ENCODE measurements at regions not wholly inside any gene's neighbourhood (a gene's known extent, or its start where the extent isn't known, plus 50 kb on each side); places are given as distances from the start of the nearest gene placed in this dataset.
A peak's percentile ranks its signal among the peaks of the same experiment; 100 is the strongest.

DNA sequence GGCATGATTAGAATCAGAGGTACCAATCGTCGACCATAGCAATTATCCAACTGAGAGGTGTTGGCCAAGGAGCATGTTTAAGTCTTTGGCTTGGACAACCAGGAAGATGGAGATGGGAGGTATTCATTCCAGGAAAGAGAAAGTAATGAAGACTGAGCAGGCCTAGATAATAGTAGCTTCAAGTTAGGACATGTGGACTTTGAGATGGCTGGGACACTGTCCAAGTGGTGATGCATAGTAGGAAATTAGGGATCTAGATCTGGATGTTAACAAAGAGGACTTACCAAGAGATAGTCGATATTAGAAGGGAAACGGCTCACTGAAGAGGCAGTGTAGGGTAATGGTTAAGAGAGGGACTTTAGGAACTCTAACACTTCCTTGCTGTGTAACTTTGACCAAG is 266.7 kb downstream of the FAM76B start:
- no peak for ATAC-seq (replicated peaks in 6 of 8)
- in situ Hi-C loops (cut with MboI; ENCODE audit: low pct_unique_long_range_greater_than_20kb in 2 of 9, low sequenced_read_pairs in 9 of 9, unreplicated experiment in 9 of 9), result no loop called here
- Histone ChIP-seq H3K27ac (no peak overlapping the region), H3K4me3 (no peak overlapping the region), H3K4me1 (replicated peaks in 1 of 2) (peaks cover 5 to 11% of the 10 kb centered on the region in 2 donors)
- 40 to 100% (median 67%) methylated on average over 1 to 4 of the region's 4 CpGs; no CpG with 5 or more reads in 1 of the 10 experiments for WGBS, 10 experiments

DNA sequence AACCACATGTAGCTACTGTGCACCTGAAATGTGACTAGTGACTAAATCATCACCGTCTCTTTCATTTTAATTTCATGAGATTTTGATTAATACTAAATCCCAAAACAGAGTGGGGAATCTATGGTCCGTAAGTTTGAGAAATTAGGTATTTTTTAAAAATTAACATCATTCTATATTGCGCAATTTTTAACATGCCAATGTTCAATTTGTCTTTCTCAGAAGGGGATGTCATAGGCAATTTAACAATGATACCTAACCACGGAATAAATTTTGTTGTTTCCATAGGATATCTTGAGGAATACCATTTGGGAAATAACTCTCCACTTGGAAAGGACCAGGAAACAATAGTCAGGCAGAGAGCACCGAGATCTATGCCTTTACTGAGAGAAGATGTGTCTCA is 267.7 kb downstream of the FAM76B start:
- no peak overlapping the region for H3K4me3 ChIP-seq
- no peak overlapping the region for H3K27ac ChIP-seq
- peaks cover 11 to 14% of the 10 kb centered on the region in 2 donors for H3K4me1 ChIP-seq (replicated peaks in 1 of 2)
- in situ Hi-C loops (cut with MboI; ENCODE audit: low pct_unique_long_range_greater_than_20kb in 2 of 9, low sequenced_read_pairs in 9 of 9, unreplicated experiment in 9 of 9), result no loop called here
- no peak for ATAC-seq (replicated peaks in 6 of 8)
- 88 to 100% (median 98%) methylated on average over 1 to 5 of the region's 5 CpGs for WGBS, 10 experiments

DNA sequence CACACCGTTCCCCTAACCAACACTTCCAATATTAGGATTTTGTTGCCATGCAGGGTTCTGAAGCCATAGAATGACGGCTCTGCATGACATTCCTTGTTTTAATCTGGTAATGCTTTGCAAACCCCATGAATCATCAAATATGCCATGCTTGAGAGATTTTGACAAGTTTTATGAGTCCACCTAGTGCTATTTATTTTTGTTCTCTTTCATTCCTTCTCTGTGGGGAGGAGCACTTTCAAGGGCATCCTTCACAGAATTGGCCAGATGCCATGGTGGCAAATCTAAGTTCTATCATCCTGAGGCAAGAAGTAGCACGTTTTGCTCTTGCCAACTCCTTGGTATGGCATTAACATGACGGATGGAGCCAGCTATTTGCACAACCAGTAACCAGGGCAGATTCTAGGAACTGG is 268.4 kb downstream of the FAM76B start:
- in situ Hi-C loops (cut with MboI; ENCODE audit: low pct_unique_long_range_greater_than_20kb in 2 of 9, low sequenced_read_pairs in 9 of 9, unreplicated experiment in 9 of 9), result no loop called here
- Histone ChIP-seq H3K27ac (no peak overlapping the region), H3K4me1 (replicated peaks in 1 of 2) (peaks cover 11 to 14% of the 10 kb centered on the region in 2 donors), H3K4me3 (no peak overlapping the region)
- peak in 6 of 8 experiments; percentile 22 to 71 (median 53) for ATAC-seq (replicated peaks in 6 of 8)
- WGBS, 10 experiments, result 30 to 100% (median 63%) methylated on average over 1 to 4 of the region's 4 CpGs; no CpG with 5 or more reads in 2 of the 10 experiments

DNA sequence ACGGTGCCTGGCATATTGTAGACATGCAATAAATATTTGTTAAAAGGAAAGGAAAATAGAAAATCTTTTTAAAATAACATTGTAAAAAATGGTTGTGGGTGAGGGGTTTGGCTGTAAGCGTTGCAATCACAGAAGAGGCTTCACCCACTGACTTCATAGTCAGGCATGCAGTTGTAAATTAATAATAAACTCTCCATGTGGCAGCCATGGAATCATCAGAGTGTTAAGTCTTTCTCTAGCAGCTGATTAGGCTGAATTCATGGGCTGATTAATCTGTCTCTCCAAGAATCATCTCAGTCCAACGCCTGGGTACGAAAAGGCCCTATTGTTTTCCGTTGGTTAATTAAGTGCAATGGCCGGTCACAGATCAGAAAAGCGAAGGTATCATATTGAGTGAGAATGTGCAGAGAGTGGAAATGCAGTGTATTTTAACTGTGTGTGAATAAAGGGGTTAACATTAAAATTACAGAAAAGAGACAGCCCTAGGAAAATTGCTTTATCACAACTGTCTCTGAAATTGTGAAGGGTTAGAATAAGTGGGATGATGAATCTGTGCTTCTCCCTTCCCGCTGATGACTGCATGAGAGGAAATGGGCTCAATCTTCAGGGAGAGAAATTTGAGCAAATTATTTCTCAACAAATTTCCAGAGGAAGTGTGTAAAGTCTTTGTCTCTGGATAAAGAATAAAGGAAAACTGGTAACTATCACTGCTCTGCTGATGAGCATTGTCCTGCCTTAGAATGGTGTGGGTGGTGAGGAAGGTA is 269.0 kb downstream of the FAM76B start:
- Histone ChIP-seq H3K27ac (no peak overlapping the region), H3K4me3 (no peak overlapping the region), H3K4me1 (replicated peaks in 1 of 2) (peaks cover 11 to 14% of the 10 kb centered on the region in 2 donors)
- in situ Hi-C loops (cut with MboI; ENCODE audit: low pct_unique_long_range_greater_than_20kb in 2 of 9, low sequenced_read_pairs in 9 of 9, unreplicated experiment in 9 of 9), result no loop called here
- 43 to 94% (median 81%) methylated on average over 1 to 8 of the region's 8 CpGs for WGBS, 10 experiments
- peak in 5 of 8 experiments; percentile 23 to 57 (median 32) for ATAC-seq (replicated peaks in 6 of 8)

DNA sequence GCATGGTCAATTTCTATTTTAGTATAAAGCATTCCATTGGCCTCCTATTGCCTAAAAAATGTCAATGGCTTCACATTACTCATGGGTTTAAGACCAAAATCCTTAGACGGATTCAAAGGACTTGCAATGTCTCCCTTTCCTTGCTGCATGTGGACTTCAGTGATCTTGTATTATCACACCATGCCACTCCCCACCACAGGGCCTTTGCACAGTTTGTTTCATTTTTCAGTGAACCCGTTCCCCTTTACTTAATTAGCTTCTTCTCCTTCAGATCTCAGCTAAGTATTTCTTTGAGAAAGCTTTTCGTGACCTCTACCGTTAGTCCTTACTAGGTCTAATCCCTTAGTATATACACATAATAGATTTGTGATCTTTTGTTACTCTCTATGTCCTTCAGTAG is 269.7 kb downstream of the FAM76B start:
- no peak for ATAC-seq (replicated peaks in 6 of 8)
- peaks cover 14 to 15% of the 10 kb centered on the region in 2 donors for H3K4me1 ChIP-seq (replicated peaks in 1 of 2)
- WGBS, 10 experiments, result 82 to 100% (median 94%) methylated on average over 1 to 4 of the region's 4 CpGs; no CpG with 5 or more reads in 3 of the 10 experiments
- no peak overlapping the region for H3K27ac ChIP-seq
- in situ Hi-C loops (cut with MboI; ENCODE audit: low pct_unique_long_range_greater_than_20kb in 2 of 9, low sequenced_read_pairs in 9 of 9, unreplicated experiment in 9 of 9), result no loop called here
- H3K4me3 ChIP-seq, result no peak overlapping the region

DNA sequence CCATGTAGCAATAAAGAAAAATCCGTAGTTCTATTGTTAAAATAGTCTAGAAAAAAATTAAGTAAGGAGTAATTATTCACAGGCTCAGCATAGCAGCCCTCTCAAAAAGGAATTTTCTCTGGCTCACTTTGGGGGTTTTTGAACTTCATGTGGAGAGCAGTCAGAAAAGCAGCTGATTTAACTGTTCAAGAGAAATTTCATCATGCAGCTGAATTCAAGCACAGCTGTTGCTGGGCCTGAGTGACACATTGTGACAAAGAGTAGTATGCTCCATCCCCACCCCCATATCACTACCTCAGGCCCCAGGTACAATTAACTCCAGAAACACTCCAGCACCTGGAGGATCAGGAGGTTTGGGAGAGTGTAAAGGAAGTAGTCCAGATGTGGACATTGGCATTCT is 272.1 kb downstream of the FAM76B start:
- Histone ChIP-seq H3K4me3 (no peak overlapping the region), H3K27ac (no peak overlapping the region), H3K4me1 (replicated peaks in 1 of 2) (peaks cover 10 to 18% of the 10 kb centered on the region in 2 donors)
- WGBS, 10 experiments, result 0 to 90% (median 46%) methylated on average over 1 of the region's 1 CpG; no CpG with 5 or more reads in 4 of the 10 experiments
- in situ Hi-C loops (cut with MboI; ENCODE audit: low pct_unique_long_range_greater_than_20kb in 2 of 9, low sequenced_read_pairs in 9 of 9, unreplicated experiment in 9 of 9), result no loop called here
- peak in 1 of 8 experiments; percentile 15 for ATAC-seq (replicated peaks in 6 of 8)

DNA sequence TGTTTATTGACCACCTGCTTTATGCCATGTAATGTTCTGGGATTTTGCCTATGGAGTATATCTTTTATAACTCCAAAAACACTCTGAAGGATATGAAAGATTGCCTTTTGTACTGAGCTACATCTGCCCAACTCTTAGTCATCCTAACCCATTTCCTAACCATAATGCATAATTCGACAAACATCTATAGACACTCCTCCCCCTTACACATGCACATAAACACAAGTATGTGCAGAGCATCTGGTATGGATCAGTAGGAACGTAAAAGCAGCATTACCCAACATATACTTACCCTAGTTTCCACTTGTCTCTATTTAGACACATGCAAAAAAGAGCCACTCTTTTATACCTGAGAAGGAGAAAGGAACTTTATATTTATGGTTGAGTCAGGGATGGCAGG is 272.8 kb downstream of the FAM76B start:
- no peak overlapping the region for H3K27ac ChIP-seq
- 0 to 100% (median 71%) methylated on average over 1 to 2 of the region's 2 CpGs; no CpG with 5 or more reads in 3 of the 10 experiments for WGBS, 10 experiments
- in situ Hi-C loops (cut with MboI; ENCODE audit: low pct_unique_long_range_greater_than_20kb in 2 of 9, low sequenced_read_pairs in 9 of 9, unreplicated experiment in 9 of 9), result no loop called here
- H3K4me3 ChIP-seq, result no peak overlapping the region
- peak in 3 of 8 experiments; percentile 73 to 96 (median 80) for ATAC-seq (replicated peaks in 6 of 8)
- peaks cover 15 to 20% of the 10 kb centered on the region in 2 donors for H3K4me1 ChIP-seq (replicated peaks in 1 of 2)

DNA sequence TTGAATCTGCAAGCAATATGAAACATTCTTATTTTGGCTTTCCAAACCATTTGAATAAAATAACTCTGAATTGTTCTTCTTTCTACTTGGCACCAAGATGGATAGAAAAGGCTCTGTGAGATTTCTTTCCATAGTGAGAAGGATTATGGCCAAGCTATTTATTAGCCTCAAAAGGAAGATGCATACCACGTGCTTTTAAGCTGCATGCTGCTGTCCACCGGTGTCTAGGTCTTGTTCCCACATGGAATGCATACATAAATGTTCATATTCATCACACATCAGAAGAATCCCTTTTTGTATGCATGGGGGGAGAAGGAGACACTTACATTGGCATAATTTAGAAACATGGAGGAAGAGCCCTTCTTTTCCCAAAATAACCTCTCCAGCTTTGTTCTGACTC is 273.4 kb downstream of the FAM76B start:
- H3K4me1 ChIP-seq (replicated peaks in 1 of 2), result peaks cover 15 to 20% of the 10 kb centered on the region in 2 donors
- H3K4me3 ChIP-seq, result no peak overlapping the region
- WGBS, 10 experiments, result 0 to 90% (median 46%) methylated on average over 2 of the region's 2 CpGs; no CpG with 5 or more reads in 3 of the 10 experiments
- in situ Hi-C loops (cut with MboI; ENCODE audit: low pct_unique_long_range_greater_than_20kb in 2 of 9, low sequenced_read_pairs in 9 of 9, unreplicated experiment in 9 of 9), result no loop called here
- H3K27ac ChIP-seq, result no peak overlapping the region
- ATAC-seq (replicated peaks in 6 of 8), result peak in 3 of 8 experiments; percentile 21 to 63 (median 27)

DNA sequence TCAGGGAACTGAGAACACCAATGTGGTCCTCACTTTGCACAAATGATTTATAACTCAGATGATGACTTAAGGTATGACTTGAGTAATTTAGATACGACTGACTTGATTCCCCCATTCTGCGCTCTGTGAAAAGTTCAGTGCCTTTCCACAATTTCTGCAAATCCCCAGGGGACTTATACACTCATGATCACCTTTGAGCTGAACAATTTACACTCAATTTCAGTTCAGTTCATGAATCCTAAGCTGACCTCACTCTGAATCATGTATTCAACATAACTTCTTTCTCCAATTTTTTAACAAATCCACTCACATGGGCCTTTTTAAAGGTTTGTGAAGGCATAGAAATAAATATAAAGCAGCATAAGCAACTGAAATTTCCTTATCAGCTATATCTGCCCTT is 274.2 kb downstream of the FAM76B start:
- in situ Hi-C loops (cut with MboI; ENCODE audit: low pct_unique_long_range_greater_than_20kb in 2 of 9, low sequenced_read_pairs in 9 of 9, unreplicated experiment in 9 of 9), result no loop called here
- 53 to 94% (median 60%) methylated on average over 1 to 2 of the region's 2 CpGs; no CpG with 5 or more reads in 3 of the 10 experiments for WGBS, 10 experiments
- H3K27ac ChIP-seq, result no peak overlapping the region
- peaks cover 12 to 20% of the 10 kb centered on the region in 2 donors for H3K4me1 ChIP-seq (replicated peaks in 1 of 2)
- peak in 4 of 8 experiments; percentile 4 to 57 (median 42) for ATAC-seq (replicated peaks in 6 of 8)
- no peak overlapping the region for H3K4me3 ChIP-seq

DNA sequence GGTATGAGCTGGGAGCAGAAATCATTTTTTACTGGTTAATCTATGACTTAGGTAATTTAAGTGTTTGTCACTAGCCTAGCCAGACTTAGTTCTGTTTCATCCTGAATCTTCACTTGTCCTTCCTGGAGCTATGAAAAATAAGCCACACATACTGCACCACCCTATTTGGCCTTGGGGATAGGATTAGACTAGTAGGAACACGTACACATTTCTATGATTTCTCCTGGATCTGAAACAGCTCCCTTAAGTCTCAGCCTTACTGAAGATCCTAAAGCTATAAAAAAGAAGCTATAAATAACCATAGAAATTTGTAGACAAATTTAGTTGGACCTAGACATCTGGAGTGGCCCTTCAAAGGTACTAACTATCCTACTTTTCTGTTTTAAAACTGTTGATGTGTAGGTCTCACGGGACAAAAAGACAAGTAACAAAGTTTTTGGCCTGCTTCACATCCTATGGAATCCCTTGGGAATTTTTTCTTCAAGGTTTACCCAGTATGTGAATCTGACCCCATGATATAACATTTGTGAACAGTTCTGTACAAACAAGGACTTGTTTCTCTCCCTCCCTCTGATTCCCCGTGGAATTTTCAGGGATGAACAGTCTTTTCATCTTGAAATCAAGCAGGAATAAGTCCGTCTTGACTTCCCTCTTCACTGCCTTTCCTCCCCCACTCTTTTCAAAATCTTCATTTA is 275.0 kb downstream of the FAM76B start:
- Histone ChIP-seq H3K27ac (no peak overlapping the region), H3K4me3 (no peak overlapping the region), H3K4me1 (replicated peaks in 1 of 2) (peaks cover 12 to 20% of the 10 kb centered on the region in 2 donors)
- ATAC-seq (replicated peaks in 6 of 8), result no peak
- WGBS, 10 experiments, result 55 to 90% (median 80%) methylated on average over 2 to 4 of the region's 4 CpGs; no CpG with 5 or more reads in 1 of the 10 experiments
- in situ Hi-C loops (cut with MboI; ENCODE audit: low pct_unique_long_range_greater_than_20kb in 2 of 9, low sequenced_read_pairs in 9 of 9, unreplicated experiment in 9 of 9), result no loop called here

DNA sequence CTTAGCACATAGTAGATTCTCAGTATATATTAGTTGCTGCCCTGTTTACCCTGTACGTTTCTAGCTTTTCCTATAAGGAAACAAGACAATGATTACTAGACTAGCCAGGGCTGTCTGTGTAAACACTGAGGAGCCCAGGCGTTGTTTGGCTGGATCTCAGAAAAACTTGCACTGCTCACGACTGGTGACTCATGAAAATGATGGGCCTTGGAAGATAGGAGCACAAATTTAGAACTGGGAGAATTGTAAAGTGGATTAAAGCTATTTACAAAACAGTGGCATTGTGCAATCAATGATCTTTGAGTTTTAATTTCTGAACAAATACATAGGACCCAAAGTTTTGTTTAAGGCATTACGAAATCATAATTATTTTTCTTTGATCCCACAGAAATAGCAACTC is 276.9 kb downstream of the FAM76B start:
- Histone ChIP-seq H3K27ac (no peak overlapping the region), H3K4me3 (no peak overlapping the region), H3K4me1 (replicated peaks in 1 of 2) (peaks cover 12 to 19% of the 10 kb centered on the region in 2 donors)
- 4 to 100% (median 55%) methylated on average over 1 to 4 of the region's 4 CpGs for WGBS, 10 experiments
- ATAC-seq (replicated peaks in 6 of 8), result peak; percentile 52 to 93 (median 85)
- in situ Hi-C loops (cut with MboI; ENCODE audit: low pct_unique_long_range_greater_than_20kb in 2 of 9, low sequenced_read_pairs in 9 of 9, unreplicated experiment in 9 of 9), result no loop called here

DNA sequence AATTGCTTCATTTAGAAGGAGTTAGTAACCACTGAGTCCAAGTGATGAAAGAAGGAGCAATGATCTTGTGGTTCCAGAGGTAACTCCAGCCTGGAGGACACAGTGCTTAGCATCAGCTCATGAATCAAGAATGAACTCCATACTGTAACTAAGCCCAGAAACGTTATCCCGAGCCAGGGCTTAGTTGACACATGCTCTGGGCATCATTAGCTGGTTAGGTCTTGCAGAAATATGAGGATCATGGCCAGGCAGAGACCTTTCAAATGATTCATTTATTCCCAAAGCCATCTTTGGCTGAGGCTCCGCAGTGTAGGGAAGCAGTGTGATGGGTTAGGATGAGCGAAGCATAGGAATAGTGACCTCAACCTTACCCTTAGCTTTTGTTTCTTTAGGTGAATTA is 277.4 kb downstream of the FAM76B start:
- H3K4me3 ChIP-seq, result no peak overlapping the region
- peaks cover 12 to 14% of the 10 kb centered on the region in 2 donors for H3K4me1 ChIP-seq (replicated peaks in 1 of 2)
- peak in 7 of 8 experiments; percentile 6 to 88 (median 73) for ATAC-seq (replicated peaks in 6 of 8)
- WGBS, 10 experiments, result 33 to 100% (median 71%) methylated on average over 2 to 4 of the region's 4 CpGs; no CpG with 5 or more reads in 2 of the 10 experiments
- in situ Hi-C loops (cut with MboI; ENCODE audit: low pct_unique_long_range_greater_than_20kb in 2 of 9, low sequenced_read_pairs in 9 of 9, unreplicated experiment in 9 of 9), result no loop called here
- H3K27ac ChIP-seq, result no peak overlapping the region

DNA sequence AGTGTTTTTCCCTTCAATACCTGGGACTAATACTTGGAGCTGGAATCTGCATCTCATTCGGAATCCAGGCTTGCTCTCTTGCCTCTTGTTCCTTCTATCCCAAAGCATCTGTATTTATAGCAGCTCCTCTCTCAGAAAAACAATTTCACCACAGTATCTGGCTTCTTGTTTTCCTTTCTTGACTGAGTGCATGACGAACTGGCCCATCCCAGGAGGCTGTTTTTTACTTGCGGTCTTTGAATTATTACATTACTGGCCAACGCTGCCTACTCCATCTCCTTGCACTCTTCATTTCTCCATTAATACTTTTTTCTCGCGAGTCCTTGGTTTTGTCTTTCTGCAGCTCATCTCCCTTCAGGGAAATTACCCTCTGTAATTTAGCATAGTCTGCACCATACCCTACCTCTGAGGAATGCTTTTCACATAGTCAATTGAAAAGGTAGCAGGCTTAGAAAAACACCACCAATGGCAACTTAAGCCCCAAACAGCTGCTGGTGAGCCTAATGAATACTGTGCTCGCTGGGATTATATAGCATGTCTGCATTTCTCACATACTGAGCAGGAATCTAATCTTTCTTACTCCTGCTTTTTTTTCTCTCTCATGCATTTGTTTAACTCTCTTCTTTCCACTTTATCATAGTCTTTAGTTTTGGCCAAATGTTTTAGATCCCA is 277.4 kb upstream of the SESN3 start:
- WGBS, 10 experiments, result 63 to 94% (median 90%) methylated on average over 2 to 7 of the region's 7 CpGs
- H3K4me1 ChIP-seq (replicated peaks in 1 of 2), result peaks cover 8 to 9% of the 10 kb centered on the region in 2 donors
- in situ Hi-C loops (cut with MboI; ENCODE audit: low pct_unique_long_range_greater_than_20kb in 2 of 9, low sequenced_read_pairs in 9 of 9, unreplicated experiment in 9 of 9), result no loop called here
- peak in 2 of 8 experiments; percentile 42 to 45 for ATAC-seq (replicated peaks in 6 of 8)
- H3K27ac ChIP-seq, result no peak overlapping the region
- H3K4me3 ChIP-seq, result no peak overlapping the region
